ENCODE measurements at regions not wholly inside any gene's neighbourhood (a gene's known extent, or its start where the extent isn't known, plus 50 kb on each side); places are given as distances from the start of the nearest gene placed in this dataset.
"Not testable (repeated sequence)": the region's sequence is repeated elsewhere in the genome, so short reads cannot be mapped to it uniquely, and the experiment has no call there.

DNA sequence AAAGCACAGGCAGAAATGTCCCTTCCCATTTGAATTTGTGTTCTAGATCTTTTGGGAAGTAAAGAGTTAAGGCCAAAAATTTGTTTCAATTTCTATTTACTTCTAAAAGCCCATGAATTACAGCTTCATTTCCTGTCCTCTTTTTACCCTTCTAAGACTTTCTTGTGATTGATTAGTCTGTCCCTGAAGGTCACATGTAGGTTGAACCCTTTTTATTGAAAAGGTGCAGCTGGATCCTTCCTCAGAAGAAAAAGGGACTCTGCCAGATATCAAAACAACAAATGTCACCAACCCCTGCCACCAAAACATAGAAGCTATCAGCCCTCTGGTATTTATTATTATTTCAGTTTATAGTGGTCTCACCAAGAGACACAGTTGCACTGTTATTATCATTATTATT is 424.9 kb upstream of the DPP6 start:
- Mint-ChIP-seq H3K36me3 (ENCODE audit: low read depth) (no peaks in the 10 kb centered on the region), H3K9me3 (peaks cover 10% of the 10 kb centered on the region), H3K27ac (no peak overlapping the region), H3K4me1 (ENCODE audit: low read depth) (no peaks in the 10 kb centered on the region), H3K27me3 (no peaks in the 10 kb centered on the region), H3K4me3 (no peak overlapping the region)

GRCh38 chr7:153628406-153628805 is 423.8 kb upstream of the DPP6 start:
- no peak overlapping the region for H3K27ac Mint-ChIP-seq
- H3K9me3 Mint-ChIP-seq: peaks cover 15% of the 10 kb centered on the region
- H3K4me1 Mint-ChIP-seq (ENCODE audit: low read depth): no peaks in the 10 kb centered on the region
- H3K36me3 Mint-ChIP-seq (ENCODE audit: low read depth): no peaks in the 10 kb centered on the region
- no peaks in the 10 kb centered on the region for H3K27me3 Mint-ChIP-seq
- H3K4me3 Mint-ChIP-seq: no peak overlapping the region

GRCh38 chr7:153628825-153629224 is 423.4 kb upstream of the DPP6 start:
- H3K9me3 Mint-ChIP-seq: peaks cover 15% of the 10 kb centered on the region
- no peak overlapping the region for H3K4me3 Mint-ChIP-seq
- no peak overlapping the region for H3K27ac Mint-ChIP-seq
- H3K4me1 Mint-ChIP-seq (ENCODE audit: low read depth): no peaks in the 10 kb centered on the region
- H3K27me3 Mint-ChIP-seq: no peaks in the 10 kb centered on the region
- no peaks in the 10 kb centered on the region for H3K36me3 Mint-ChIP-seq (ENCODE audit: low read depth)

GRCh38 chr7:153638821-153639435 is 413.3 kb upstream of the DPP6 start:
- Mint-ChIP-seq H3K4me3 (no peak overlapping the region), H3K27me3 (no peaks in the 10 kb centered on the region), H3K4me1 (ENCODE audit: low read depth) (no peaks in the 10 kb centered on the region), H3K27ac (no peak overlapping the region), H3K9me3 (peaks cover 19% of the 10 kb centered on the region), H3K36me3 (ENCODE audit: low read depth) (no peaks in the 10 kb centered on the region)

- Mint-ChIP-seq H3K36me3 (ENCODE audit: low read depth) (no peaks in the 10 kb centered on the region), H3K4me3 (no peak overlapping the region), H3K27ac (no peak overlapping the region), H3K4me1 (ENCODE audit: low read depth) (no peaks in the 10 kb centered on the region), H3K9me3 (peaks cover 25% of the 10 kb centered on the region), H3K27me3 (no peaks in the 10 kb centered on the region)
Observed at GRCh38 chr7:153640586-153640985, 411.6 kb upstream of the DPP6 start.

- Mint-ChIP-seq H3K36me3 (ENCODE audit: low read depth) (no peaks in the 10 kb centered on the region), H3K4me1 (ENCODE audit: low read depth) (no peaks in the 10 kb centered on the region), H3K27me3 (no peaks in the 10 kb centered on the region), H3K9me3 (peaks cover 27% of the 10 kb centered on the region), H3K27ac (no peak overlapping the region), H3K4me3 (no peak overlapping the region)
Observed at GRCh38 chr7:153641199-153641598, 411.0 kb upstream of the DPP6 start.

DNA sequence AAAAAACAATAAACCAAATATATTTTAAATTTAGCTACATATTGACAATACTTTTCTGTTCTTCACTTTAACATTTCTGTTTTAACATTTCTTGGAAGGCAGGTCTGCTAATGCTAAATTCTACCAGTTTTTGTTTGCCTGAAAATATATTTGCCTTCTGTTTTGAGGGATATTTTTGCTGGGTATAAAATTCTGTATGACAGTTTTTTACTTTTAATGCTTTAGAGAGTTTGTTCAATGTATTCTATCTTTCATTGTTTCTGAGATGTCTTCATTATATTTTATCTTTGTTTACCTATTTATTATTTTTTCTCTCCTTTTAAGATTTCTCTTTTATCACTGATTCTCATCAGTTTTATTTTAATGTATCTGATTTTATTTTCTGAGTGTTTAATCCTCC is 409.2 kb upstream of the DPP6 start:
- H3K27ac Mint-ChIP-seq: no peak overlapping the region
- no peaks in the 10 kb centered on the region for H3K4me1 Mint-ChIP-seq (ENCODE audit: low read depth)
- H3K36me3 Mint-ChIP-seq (ENCODE audit: low read depth): no peaks in the 10 kb centered on the region
- no peaks in the 10 kb centered on the region for H3K27me3 Mint-ChIP-seq
- H3K9me3 Mint-ChIP-seq: peaks cover 30% of the 10 kb centered on the region
- no peak overlapping the region for H3K4me3 Mint-ChIP-seq

- H3K4me1 Mint-ChIP-seq (ENCODE audit: low read depth): no peaks in the 10 kb centered on the region
- no peaks in the 10 kb centered on the region for H3K36me3 Mint-ChIP-seq (ENCODE audit: low read depth)
- peaks cover 5% of the 10 kb centered on the region for H3K9me3 Mint-ChIP-seq
- H3K4me3 Mint-ChIP-seq: no peak overlapping the region
- H3K27me3 Mint-ChIP-seq: no peaks in the 10 kb centered on the region
- H3K27ac Mint-ChIP-seq: no peak overlapping the region
Observed at GRCh38 chr7:153657182-153657800, 394.9 kb upstream of the DPP6 start.

- H3K9me3 Mint-ChIP-seq: peaks cover 5% of the 10 kb centered on the region
- no peaks in the 10 kb centered on the region for H3K27me3 Mint-ChIP-seq
- H3K4me3 Mint-ChIP-seq: no peak overlapping the region
- H3K4me1 Mint-ChIP-seq (ENCODE audit: low read depth): no peaks in the 10 kb centered on the region
- no peak overlapping the region for H3K27ac Mint-ChIP-seq
- H3K36me3 Mint-ChIP-seq (ENCODE audit: low read depth): no peaks in the 10 kb centered on the region
Observed at GRCh38 chr7:153675131-153675530, 377.1 kb upstream of the DPP6 start.

DNA sequence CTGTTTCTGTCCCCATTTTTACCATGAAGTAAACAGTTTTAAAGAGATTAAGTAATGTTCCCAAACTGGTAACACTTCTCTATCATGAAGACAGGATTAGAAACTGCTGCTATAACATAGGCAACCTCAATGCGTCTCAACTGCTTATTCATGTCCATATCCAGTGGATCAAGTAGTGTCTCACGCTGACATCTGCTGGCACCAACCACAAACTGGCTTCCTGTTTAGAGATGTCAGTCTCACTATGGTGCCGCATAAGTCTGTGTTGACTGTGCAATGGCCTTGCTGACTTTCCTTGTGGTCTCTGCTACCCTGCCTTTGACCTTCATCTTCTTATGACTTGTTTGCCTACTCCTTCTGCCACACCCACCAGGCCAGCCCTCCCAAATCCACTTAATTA is 369.6 kb upstream of the DPP6 start:
- peaks cover 8% of the 10 kb centered on the region for H3K9me3 Mint-ChIP-seq
- H3K36me3 Mint-ChIP-seq (ENCODE audit: low read depth): no peaks in the 10 kb centered on the region
- H3K4me1 Mint-ChIP-seq (ENCODE audit: low read depth): no peaks in the 10 kb centered on the region
- H3K4me3 Mint-ChIP-seq: no peak overlapping the region
- H3K27me3 Mint-ChIP-seq: no peaks in the 10 kb centered on the region
- H3K27ac Mint-ChIP-seq: no peak overlapping the region

GRCh38 chr7:153696242-153696641 is 356.0 kb upstream of the DPP6 start:
- H3K27ac Mint-ChIP-seq: no peak overlapping the region
- no peaks in the 10 kb centered on the region for H3K4me1 Mint-ChIP-seq (ENCODE audit: low read depth)
- H3K9me3 Mint-ChIP-seq: no peaks in the 10 kb centered on the region
- H3K4me3 Mint-ChIP-seq: no peak overlapping the region
- no peaks in the 10 kb centered on the region for H3K27me3 Mint-ChIP-seq
- H3K36me3 Mint-ChIP-seq (ENCODE audit: low read depth): no peaks in the 10 kb centered on the region

- no peaks in the 10 kb centered on the region for H3K36me3 Mint-ChIP-seq (ENCODE audit: low read depth)
- no peaks in the 10 kb centered on the region for H3K9me3 Mint-ChIP-seq
- no peaks in the 10 kb centered on the region for H3K4me1 Mint-ChIP-seq (ENCODE audit: low read depth)
- H3K27ac Mint-ChIP-seq: no peak overlapping the region
- H3K27me3 Mint-ChIP-seq: no peaks in the 10 kb centered on the region
- H3K4me3 Mint-ChIP-seq: no peak overlapping the region
Observed at GRCh38 chr7:153698046-153698445, 354.2 kb upstream of the DPP6 start.

DNA sequence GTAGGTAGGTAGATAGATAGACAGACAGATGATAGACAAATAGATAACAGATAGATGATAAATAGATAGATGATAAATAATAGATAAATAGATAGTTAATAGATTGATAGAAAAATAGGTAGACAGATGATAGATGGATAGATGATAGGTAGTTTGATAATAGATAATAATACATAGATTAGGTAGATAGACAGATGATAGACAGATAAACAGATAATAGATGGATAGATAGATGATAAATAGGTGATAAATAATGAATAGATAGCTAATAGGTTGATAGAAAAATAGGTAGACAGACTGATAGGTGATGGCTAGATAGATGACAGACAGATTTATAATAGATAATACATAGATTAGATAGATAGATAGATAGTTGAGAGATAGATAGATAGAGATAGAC is 350.5 kb upstream of the DPP6 start:
- Mint-ChIP-seq H3K27me3 (no peaks in the 10 kb centered on the region), H3K36me3 (ENCODE audit: low read depth) (no peaks in the 10 kb centered on the region), H3K9me3 (no peaks in the 10 kb centered on the region), H3K4me3 (no peak overlapping the region), H3K27ac (no peak overlapping the region), H3K4me1 (ENCODE audit: low read depth) (no peaks in the 10 kb centered on the region)

GRCh38 chr7:153723892-153724291 is 328.3 kb upstream of the DPP6 start:
- H3K27ac Mint-ChIP-seq; H3K4me1 Mint-ChIP-seq (ENCODE audit: low read depth): not testable (repeated sequence)

GRCh38 chr7:153731504-153731903 is 320.7 kb upstream of the DPP6 start:
- not testable (repeated sequence) for H3K4me3 Mint-ChIP-seq; H3K4me1 Mint-ChIP-seq (ENCODE audit: low read depth); H3K27ac Mint-ChIP-seq; H3K36me3 Mint-ChIP-seq (ENCODE audit: low read depth); H3K27me3 Mint-ChIP-seq; H3K9me3 Mint-ChIP-seq

More at GRCh38 chr7:153723892-153724291, 328.3 kb upstream of the DPP6 start:
- not testable (repeated sequence) for H3K36me3 Mint-ChIP-seq (ENCODE audit: low read depth); H3K4me3 Mint-ChIP-seq; H3K9me3 Mint-ChIP-seq; H3K27me3 Mint-ChIP-seq

DNA sequence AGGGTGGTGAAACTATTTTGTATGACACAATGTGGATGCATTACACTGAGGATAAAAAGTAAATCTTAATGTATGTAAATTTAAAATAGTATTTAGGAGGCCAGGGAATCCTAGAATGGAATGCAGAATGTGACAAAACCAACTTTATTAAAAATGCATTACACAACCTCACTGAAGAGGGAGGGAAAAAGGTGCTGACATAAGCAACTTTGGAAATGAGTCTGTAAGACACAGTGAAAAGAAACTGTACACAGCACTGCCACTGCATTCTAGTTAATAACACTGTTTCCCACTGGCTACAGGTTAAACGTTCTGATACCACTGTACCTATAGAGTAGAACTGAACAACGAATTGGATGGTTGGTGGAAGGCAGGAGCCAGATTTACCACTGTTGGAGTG is 308.8 kb upstream of the DPP6 start:
- H3K27me3 Mint-ChIP-seq; H3K4me3 Mint-ChIP-seq; H3K9me3 Mint-ChIP-seq; H3K36me3 Mint-ChIP-seq (ENCODE audit: low read depth); H3K4me1 Mint-ChIP-seq (ENCODE audit: low read depth); H3K27ac Mint-ChIP-seq: not testable (repeated sequence)

Measured in stimulated activated naive CD8-positive, alpha-beta T cell treated with anti-CD3 and anti-CD28 coated beads, Interleukin-15, Interleukin-2, amounts not matched to agents 100 ng/mL and 50 ng/mL, for 24 hours (primary cell).